Neuronal stem cell (in vitro differentiated cells): ENCODE measurements at regions not wholly inside any gene's neighbourhood (a gene's known extent, or its start where the extent isn't known, plus 50 kb on each side); places are given as distances from the start of the nearest gene placed in this dataset.

Experiments used
- DNase-seq: peaks from one replicate; pipeline ENCODE4 v3.0.0-alpha.2; 2013; ENCODE audit warnings: low spot score
- H2AFZ ChIP-seq: one replicate; pipeline ENCODE4 v1.6.1; 2013; ENCODE audit warnings: mild to moderate bottlenecking, low read length, inconsistent platforms
- H2AK5ac ChIP-seq: 2 replicates; pipeline ENCODE4 v1.6.1; 2013; ENCODE audit warnings: low read depth, mild to moderate bottlenecking, inconsistent platforms, low read length, moderate library complexity, mixed read lengths
- H2BK120ac ChIP-seq: 2 replicates; pipeline ENCODE4 v1.6.1; 2013; ENCODE audit warnings: low read depth, mild to moderate bottlenecking, inconsistent platforms, low read length, moderate library complexity, mixed read lengths
- H2BK12ac ChIP-seq: one replicate; pipeline ENCODE4 v1.6.1; 2013; ENCODE audit warnings: low read length, inconsistent platforms
- H2BK15ac ChIP-seq: 2 replicates; pipeline ENCODE4 v1.6.1; 2013; ENCODE audit warnings: mild to moderate bottlenecking, low read length, inconsistent platforms, mixed read lengths
- H2BK5ac ChIP-seq: one replicate; pipeline ENCODE4 v1.6.1; 2013; ENCODE audit warnings: inconsistent platforms, mild to moderate bottlenecking, low read length, moderate library complexity
- H3K14ac ChIP-seq: one replicate; pipeline ENCODE4 v1.6.1; 2013; ENCODE audit warnings: low read length, inconsistent platforms
- H3K18ac ChIP-seq: 2 replicates; pipeline ENCODE4 v1.6.1; 2013; ENCODE audit warnings: low read length, inconsistent platforms
- H3K23ac ChIP-seq: 2 replicates; pipeline ENCODE4 v1.6.1; 2013; ENCODE audit warnings: low read depth, mild to moderate bottlenecking, mixed read lengths, low read length, inconsistent platforms; ENCODE audit not compliant: poor library complexity
- H3K27ac ChIP-seq: replicated peaks from 3 replicates; pipeline ENCODE4 v1.5.1; 2013; ENCODE audit warnings: low read length, inconsistent platforms
- H3K27me3 ChIP-seq, 3 experiments: 2 replicates each; pipeline ENCODE4 v1.6.1; 2013; ENCODE audit warnings: low read length in 3 of 3, mild to moderate bottlenecking in 2 of 3, inconsistent platforms in 1 of 3, low read depth in 1 of 3, mixed read lengths in 1 of 3, moderate library complexity in 1 of 3; ENCODE audit not compliant: control insufficient read depth in 3 of 3, insufficient read depth in 3 of 3
- H3K36me3 ChIP-seq, 2 donors: replicated peaks in 1 of 2; 2 replicates each; pipeline ENCODE4 v1.6.1; 2013; ENCODE audit warnings: low read length in 2 of 2; ENCODE audit not compliant: control insufficient read depth in 2 of 2, insufficient read depth in 2 of 2
- H3K4ac ChIP-seq: 2 replicates; pipeline ENCODE4 v1.6.1; 2013; ENCODE audit warnings: inconsistent platforms, mild to moderate bottlenecking, low read length, moderate library complexity
- H3K4me1 ChIP-seq, 2 donors: 1 replicate in 1 of 2; 2 replicates in 1 of 2; pipeline ENCODE4 v1.6.1; 2013; ENCODE audit warnings: low read length in 2 of 2, low read depth in 1 of 2; ENCODE audit not compliant: control insufficient read depth in 2 of 2, insufficient read depth in 1 of 2
- H3K4me2 ChIP-seq: one replicate; pipeline ENCODE4 v1.6.1; 2013; ENCODE audit warnings: mild to moderate bottlenecking, low read length, inconsistent platforms; ENCODE audit not compliant: insufficient read depth, poor library complexity, severe bottlenecking
- H3K4me3 ChIP-seq, 2 donors: 2 replicates each; pipeline ENCODE4 v1.5.1; 2013; ENCODE audit warnings: low read length in 2 of 2, mild to moderate bottlenecking in 2 of 2, inconsistent platforms in 1 of 2, moderate library complexity in 1 of 2
- H3K79me1 ChIP-seq: one replicate; pipeline ENCODE4 v1.6.1; 2013; ENCODE audit warnings: low read depth, mild to moderate bottlenecking, inconsistent platforms, low read length, moderate library complexity
- H3K9ac ChIP-seq: one replicate; pipeline ENCODE4 v1.6.1; 2013; ENCODE audit warnings: mild to moderate bottlenecking, low read depth, low read length, inconsistent platforms; ENCODE audit not compliant: poor library complexity
- H3K9me3 ChIP-seq, 2 donors: replicated peaks in 1 of 2; 2 replicates each; pipeline versions ENCODE3 to v1.6.1; 2013; ENCODE audit warnings: low read length in 2 of 2, mild to moderate bottlenecking in 2 of 2, inconsistent platforms in 1 of 2, low read depth in 1 of 2, mixed read lengths in 1 of 2, moderate library complexity in 1 of 2; ENCODE audit not compliant: control insufficient read depth in 2 of 2, insufficient read depth in 1 of 2
- H4K8ac ChIP-seq: one replicate; pipeline ENCODE4 v1.6.1; 2013; ENCODE audit warnings: low read depth, mild to moderate bottlenecking, inconsistent platforms, low read length, moderate library complexity
- H4K91ac ChIP-seq: one replicate; pipeline ENCODE4 v1.6.1; 2013; ENCODE audit warnings: low read length, low read depth, mild to moderate bottlenecking, inconsistent platforms; ENCODE audit not compliant: poor library complexity
- WGBS, 2 donors: extraction: QIAGEN DNeasy Blood & Tissue Kit; methylation state at CpG; one replicate each; pipeline ENCODE4 v1.1.7; 2013; ENCODE audit warnings: missing lambda C conversion rate in 2 of 2, mixed read lengths in 1 of 2; ENCODE audit not compliant: insufficient read length in 2 of 2, insufficient replicate concordance in 1 of 2; ENCODE audit errors: extremely low coverage in 2 of 2; 5-methylcytosine and 5-hydroxymethylcytosine counted together

DNA sequence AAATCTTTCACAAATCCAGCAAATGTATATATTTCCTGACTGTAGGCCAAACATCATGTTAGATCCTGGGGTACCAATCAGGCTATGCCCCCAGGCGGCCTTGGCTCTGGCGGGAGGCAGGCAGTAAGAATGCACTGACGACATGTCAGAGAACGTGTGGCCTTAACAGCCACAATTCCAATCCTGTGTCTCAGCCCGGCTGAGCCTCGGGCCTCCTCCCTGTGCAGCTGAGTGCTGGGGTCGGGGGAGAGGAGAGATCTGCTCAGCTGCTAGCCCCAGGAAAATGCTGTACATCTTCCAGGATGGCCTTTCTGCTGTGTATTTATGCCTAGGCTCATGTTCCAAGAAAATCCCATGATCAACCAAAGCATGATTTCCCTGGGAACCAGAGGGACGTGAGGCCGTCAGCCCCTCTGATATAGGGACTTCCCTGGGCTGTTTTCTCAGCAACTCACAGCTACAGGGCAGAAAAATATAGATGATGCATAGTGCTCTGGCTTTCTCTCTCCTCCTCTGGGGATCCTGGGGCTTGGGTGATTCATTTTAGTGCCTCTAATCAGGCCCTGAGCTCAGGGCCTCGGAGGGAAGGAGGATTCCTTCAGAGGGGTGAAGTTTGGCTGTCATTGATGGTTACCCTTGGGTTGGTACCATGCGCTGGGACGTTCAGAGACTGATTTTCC lies 604.0 kb downstream of the HS3ST4 start:
- Histone ChIP-seq H3K14ac (no peak overlapping the region), H2BK12ac (no peak overlapping the region), H2AK5ac (no peak overlapping the region), H3K36me3 (no peaks in the 10 kb centered on the region), H2BK5ac (no peak overlapping the region), H3K27me3 (no peaks in the 10 kb centered on the region), H4K91ac (no peak overlapping the region), H3K4ac (no peak overlapping the region), H3K4me2 (no peak overlapping the region), H3K79me1 (no peaks in the 10 kb centered on the region), H3K27ac (no peak overlapping the region), H3K9me3 (no peaks in the 10 kb centered on the region), H2AFZ (no peak overlapping the region), H4K8ac (no peak overlapping the region), H2BK120ac (no peak overlapping the region), H3K9ac (no peak overlapping the region), H3K18ac (no peak overlapping the region), H2BK15ac (no peak overlapping the region), H3K4me3 (no peak overlapping the region), H3K4me1 (no peaks in the 10 kb centered on the region), H3K23ac (no peak overlapping the region)
- no peak for DNase-seq
- no CpG with 5 or more reads among the region's 12 CpGs for WGBS, 2 donors

GRCh38 chr16:26301516-26301915 lies 609.8 kb downstream of the HS3ST4 start:
- Histone ChIP-seq H2BK15ac (no peak overlapping the region), H3K4me3 (no peak overlapping the region), H2BK120ac (no peak overlapping the region), H3K79me1 (no peaks in the 10 kb centered on the region), H3K36me3 (no peaks in the 10 kb centered on the region), H3K14ac (no peak overlapping the region), H3K27me3 (no peaks in the 10 kb centered on the region), H3K9ac (no peak overlapping the region), H4K8ac (no peak overlapping the region), H3K18ac (no peak overlapping the region), H2AFZ (no peak overlapping the region), H3K23ac (no peak overlapping the region), H3K4me2 (no peak overlapping the region), H4K91ac (no peak overlapping the region), H3K4ac (no peak overlapping the region), H3K27ac (no peak overlapping the region), H3K9me3 (no peaks in the 10 kb centered on the region), H3K4me1 (peaks cover 0 to 6% of the 10 kb centered on the region in 2 donors), H2BK5ac (no peak overlapping the region), H2BK12ac (no peak overlapping the region), H2AK5ac (no peak overlapping the region)
- no peak for DNase-seq
- no CpG with 5 or more reads among the region's 2 CpGs for WGBS, 2 donors

GRCh38 chr16:26316683-26317464 lies 625.1 kb downstream of the HS3ST4 start:
- no peak overlapping the region for H2BK5ac ChIP-seq

GRCh38 chr16:26317885-26318284 lies 626.1 kb downstream of the HS3ST4 start:
- Histone ChIP-seq H4K91ac (no peak overlapping the region), H3K23ac (no peak overlapping the region), H2AFZ (no peak overlapping the region), H2BK15ac (no peak overlapping the region), H3K36me3 (no peaks in the 10 kb centered on the region), H4K8ac (no peak overlapping the region), H3K27ac (no peak overlapping the region), H3K9me3 (no peaks in the 10 kb centered on the region), H3K4me3 (no peak overlapping the region), H2BK5ac (no peak overlapping the region), H3K79me1 (no peaks in the 10 kb centered on the region), H3K4me2 (no peak overlapping the region), H2BK120ac (no peak overlapping the region), H3K27me3 (no peaks in the 10 kb centered on the region), H3K9ac (no peak overlapping the region), H2BK12ac (no peak overlapping the region), H2AK5ac (no peak overlapping the region), H3K4me1 (no peaks in the 10 kb centered on the region), H3K18ac (no peak overlapping the region), H3K4ac (no peak overlapping the region), H3K14ac (no peak overlapping the region)
- DNase-seq, result no peak

More at GRCh38 chr16:26316683-26317464, 625.1 kb downstream of the HS3ST4 start:
- Histone ChIP-seq H4K8ac (no peak overlapping the region), H3K4me2 (no peak overlapping the region), H2AFZ (no peak overlapping the region), H4K91ac (no peak overlapping the region), H2BK12ac (no peak overlapping the region), H3K4me3 (no peak overlapping the region), H3K27ac (no peak overlapping the region), H3K18ac (no peak overlapping the region), H3K36me3 (no peaks in the 10 kb centered on the region), H2BK15ac (no peak overlapping the region), H3K23ac (no peak overlapping the region), H3K9ac (no peak overlapping the region), H3K27me3 (no peaks in the 10 kb centered on the region), H2BK120ac (no peak overlapping the region), H3K79me1 (no peaks in the 10 kb centered on the region), H3K4ac (no peak overlapping the region), H3K4me1 (no peaks in the 10 kb centered on the region), H2AK5ac (no peak overlapping the region), H3K14ac (no peak overlapping the region), H3K9me3 (no peaks in the 10 kb centered on the region)
- peak; percentile 42 for DNase-seq
- no CpG with 5 or more reads among the region's 12 CpGs for WGBS, 2 donors
